T follicular helper cell (primary cell): ENCODE measurements at regions not wholly inside any gene's neighbourhood (a gene's known extent, or its start where the extent isn't known, plus 50 kb on each side); places are given as distances from the start of the nearest gene placed in this dataset.

Experiments used
- DNase-seq: peaks from one replicate; pipeline ENCODE4 v3.0.0-alpha.2; 2020; ENCODE audit warnings: low read depth

GRCh38 chr13:106351251-106351650, 184.2 kb downstream of the EFNB2 start:
- DNase-seq, result no peak

- no peak for DNase-seq
These were observed 185.3 kb downstream of the EFNB2 start for GRCh38 chr13:106350208-106350607.

DNA sequence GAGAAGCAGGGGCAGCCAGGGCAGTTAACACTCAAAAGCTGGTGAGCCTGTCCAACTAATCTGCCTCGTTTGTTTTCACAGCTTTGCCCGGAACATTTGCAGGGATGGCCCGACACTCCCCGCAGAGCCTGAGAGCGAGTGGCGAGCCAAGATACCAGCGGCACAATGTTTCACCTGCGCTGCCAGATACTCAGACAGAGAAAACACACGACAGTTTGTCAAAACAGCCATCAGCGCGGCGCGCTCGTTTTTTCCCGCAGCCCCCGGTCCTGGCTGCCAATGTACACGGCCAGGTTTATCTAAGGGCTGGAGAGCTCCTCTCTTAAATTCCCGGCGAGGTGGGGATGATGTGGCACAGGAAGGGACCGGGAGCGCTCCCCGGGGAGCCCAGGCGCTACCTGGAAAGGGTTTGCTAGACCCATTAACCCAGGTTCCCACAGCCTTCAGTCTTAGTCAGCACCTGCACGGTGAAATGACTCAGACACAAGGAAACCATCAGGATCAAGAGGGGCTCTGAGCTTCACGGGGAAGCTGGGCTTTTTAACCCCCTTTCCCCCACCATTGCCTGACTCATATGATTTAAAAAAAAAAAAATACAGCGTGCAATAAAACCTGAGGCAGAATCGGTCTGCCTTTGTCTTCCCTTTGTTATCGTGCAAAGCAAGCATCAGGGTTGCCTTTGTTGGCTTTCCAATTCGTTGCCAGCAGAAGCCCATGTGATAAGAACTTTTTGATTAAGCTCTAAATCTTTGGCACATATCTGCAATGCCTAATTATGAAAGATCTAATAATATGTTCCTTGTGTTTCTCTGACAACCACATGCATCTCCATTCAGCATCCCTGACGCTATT, 186.2 kb downstream of the EFNB2 start:
- no peak for DNase-seq

- DNase-seq, result no peak
These were observed 187.2 kb downstream of the EFNB2 start for GRCh38 chr13:106348075-106348840.

GRCh38 chr13:106344342-106344741, 191.1 kb downstream of the EFNB2 start:
- no peak for DNase-seq

- no peak for DNase-seq
These were observed 191.6 kb downstream of the EFNB2 start for GRCh38 chr13:106343836-106344235.

- no peak for DNase-seq
These were observed 195.2 kb downstream of the EFNB2 start for GRCh38 chr13:106340249-106340648.

GRCh38 chr13:106337096-106337850, 198.2 kb downstream of the EFNB2 start:
- no peak for DNase-seq

DNA sequence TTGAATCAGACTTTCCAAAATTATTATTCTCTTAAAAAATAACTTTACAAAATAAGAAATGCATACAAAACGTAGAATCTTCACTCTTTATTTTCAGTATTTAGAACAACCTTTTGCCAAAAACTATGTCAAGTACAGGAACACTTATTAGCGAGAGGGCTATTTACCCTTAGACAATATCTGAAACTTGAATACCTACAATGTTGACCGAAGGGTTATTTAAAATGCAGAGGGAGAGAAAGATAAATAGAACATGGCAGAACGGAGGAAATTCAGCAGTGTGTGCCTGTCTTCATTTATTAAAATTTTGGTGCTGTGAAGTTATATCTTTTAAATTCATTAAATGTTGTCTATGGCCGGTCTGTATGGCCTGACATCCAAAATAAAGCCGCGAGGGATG, 198.8 kb downstream of the EFNB2 start:
- DNase-seq, result no peak

GRCh38 chr13:106332621-106333020, 202.8 kb downstream of the EFNB2 start:
- DNase-seq, result no peak

DNA sequence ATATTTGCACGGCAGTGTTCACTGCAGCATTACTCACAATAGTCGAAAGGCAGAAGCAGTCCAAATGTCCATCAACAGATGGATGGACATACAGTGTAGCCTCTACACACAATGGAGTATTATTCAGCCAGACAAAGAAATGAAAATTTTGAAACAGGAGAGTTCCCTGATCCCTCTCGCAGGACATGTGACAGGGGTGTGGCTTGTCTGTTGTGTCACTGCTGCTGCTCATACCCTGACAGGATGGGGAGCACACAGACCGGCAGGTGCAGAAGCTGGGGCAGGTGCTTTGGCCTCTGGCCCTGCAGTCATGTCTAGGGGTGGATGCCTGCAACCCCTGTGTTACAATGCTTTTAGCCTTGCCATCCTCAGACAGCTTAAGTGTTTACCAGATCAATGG, 204.3 kb downstream of the EFNB2 start:
- no peak for DNase-seq

DNA sequence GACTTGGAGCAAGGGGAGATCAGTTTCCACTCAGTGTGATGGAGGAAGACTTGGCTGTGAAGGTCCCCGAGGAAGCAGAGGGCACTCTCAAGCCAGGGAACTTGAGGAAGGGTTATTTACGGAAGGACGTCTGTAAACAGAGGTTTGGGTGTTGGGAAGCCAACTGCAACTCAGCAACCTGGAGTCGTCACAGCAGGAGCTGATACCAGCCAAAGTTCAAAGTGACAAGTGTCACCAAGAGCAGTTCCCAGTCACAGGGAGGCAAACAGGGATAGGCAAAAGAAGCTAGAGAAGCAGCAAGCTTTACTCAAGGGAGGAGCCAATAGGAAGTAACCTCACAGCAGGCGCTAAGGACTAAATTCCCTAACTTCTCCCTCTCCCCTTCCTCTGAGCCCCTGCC, 205.5 kb downstream of the EFNB2 start:
- DNase-seq, result no peak

DNA sequence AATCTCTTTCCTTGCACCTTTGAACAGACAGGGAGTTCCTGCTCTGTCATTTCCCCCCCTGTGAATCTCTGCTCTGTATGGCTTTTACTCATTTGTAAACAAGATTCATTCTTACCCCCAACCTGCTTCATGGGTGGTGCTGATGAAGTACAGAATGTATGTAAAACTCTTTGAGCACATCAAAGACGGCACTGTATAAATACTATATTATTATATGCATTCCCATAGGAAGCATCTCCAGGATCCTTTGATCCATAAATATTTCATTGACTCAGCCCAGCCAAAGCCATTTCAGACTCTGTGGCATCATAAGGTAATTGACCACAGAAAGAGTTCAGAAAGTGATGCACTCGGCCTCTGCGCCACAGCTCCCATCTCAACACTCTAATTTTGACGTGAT, 208.7 kb downstream of the EFNB2 start:
- DNase-seq, result no peak

- DNase-seq, result no peak
These were observed 211.0 kb downstream of the EFNB2 start for GRCh38 chr13:106324444-106324843.

DNA sequence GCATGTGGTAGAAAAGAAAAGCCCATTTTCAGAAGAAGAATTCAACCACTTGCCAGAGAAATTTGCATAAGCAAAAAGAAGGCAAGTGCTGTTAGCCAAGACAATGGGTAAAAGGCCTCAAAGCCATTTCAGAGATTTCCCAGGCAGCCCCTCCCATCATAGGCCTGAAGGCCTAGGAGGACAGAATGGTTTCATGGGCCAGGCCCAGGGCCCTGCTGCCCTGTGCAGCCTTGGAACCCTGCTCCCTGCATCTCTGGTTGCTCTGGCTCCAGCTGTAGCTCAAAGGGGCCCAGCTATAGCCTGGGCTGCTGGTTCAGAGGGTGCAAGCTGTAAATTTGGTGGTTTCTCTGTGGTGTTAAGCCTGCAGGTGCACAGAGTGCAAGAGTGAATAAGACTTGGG, 212.8 kb downstream of the EFNB2 start:
- no peak for DNase-seq

GRCh38 chr13:106318941-106319411, 216.5 kb downstream of the EFNB2 start:
- no peak for DNase-seq

GRCh38 chr13:106314417-106314816, 221.0 kb downstream of the EFNB2 start:
- DNase-seq, result no peak

DNA sequence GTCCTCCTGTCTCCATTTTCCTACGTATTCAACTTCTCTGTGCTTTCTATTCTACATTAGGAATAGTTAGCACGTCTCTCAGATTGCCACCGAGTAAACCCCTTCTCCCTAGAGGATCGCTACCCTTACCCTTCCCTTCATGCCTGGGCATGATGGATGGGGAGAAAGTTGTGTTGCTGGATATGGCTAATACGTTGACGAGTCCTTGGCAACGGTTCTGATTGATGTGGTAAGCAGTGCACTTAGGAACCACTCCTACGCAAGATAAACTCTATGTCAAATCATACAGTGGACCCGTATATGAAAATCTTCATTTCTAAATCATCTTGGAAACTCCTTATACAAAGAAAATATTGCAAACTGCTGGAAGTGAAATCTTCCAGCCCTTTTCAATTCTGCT, 224.5 kb downstream of the EFNB2 start:
- DNase-seq, result no peak

GRCh38 chr13:106310291-106310865, 225.1 kb downstream of the EFNB2 start:
- no peak for DNase-seq

DNA sequence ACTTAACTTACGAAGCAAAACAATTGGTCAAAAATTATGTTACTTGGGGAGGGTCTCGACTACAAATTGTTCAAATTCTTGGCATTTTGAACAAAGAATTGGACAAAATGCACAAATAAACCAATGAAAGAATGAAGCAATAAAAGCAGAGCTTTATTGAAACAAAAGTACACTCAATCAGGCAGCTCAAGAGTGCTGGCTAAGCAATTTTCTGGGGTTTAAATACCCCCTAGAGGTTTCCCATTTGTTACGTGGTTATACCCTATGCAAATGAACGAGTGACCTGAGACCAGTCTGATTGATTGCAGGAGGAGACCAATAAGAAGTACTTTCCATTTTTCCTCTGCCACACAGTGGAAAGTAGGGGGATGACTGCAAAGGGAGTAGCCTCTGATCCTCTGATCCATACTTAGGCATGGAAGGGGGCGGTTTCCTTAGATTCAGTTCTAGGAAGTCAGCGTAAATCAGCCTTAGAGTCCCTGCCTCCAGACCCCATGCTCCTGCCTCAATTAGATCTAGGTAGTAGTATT, 228.6 kb downstream of the EFNB2 start:
- no peak for DNase-seq

DNA sequence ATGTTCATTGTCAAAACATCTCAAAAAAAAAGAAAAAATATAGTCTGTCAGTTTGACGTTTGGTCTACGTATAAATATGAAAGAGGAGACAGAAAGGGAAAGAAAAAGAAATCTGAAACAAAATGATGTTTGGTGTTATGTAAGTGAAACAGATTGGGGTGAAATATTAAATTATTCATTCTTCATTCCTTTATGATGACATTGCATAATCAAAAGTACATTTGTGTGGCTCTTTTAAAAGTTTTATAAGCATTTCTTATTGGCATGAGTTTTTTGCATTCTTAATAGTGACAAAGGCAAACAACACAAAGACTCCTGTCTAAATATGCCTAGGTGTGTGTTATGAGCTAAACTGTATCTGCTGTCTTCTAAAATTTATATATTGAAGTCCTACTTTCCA, 232.6 kb downstream of the EFNB2 start:
- no peak for DNase-seq

DNA sequence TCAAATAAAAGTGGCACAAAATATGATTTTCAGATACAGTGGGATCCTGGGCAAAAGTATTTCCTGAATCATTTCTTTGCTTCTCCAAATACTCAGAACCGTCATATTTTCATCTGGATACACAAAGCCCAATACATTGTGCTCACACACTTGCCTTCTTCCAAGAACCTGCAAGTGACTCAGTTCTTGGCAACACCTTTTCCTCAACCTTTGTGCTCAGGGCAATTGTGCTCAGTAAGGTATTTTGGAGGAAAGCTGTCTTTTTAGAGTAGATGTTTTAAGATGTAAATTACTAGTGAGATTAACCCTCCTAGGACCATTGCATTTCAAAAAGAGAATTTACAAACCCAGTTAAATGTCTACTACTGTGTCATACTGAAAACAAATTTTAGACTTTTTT, 233.5 kb downstream of the EFNB2 start:
- DNase-seq, result no peak
